Activated T-helper 17 cell treated with anti-CD3 and anti-CD28 coated beads, Interleukin-2, amount 50 U/mL, for 72 hours (primary cell): ENCODE measurements at regions not wholly inside any gene's neighbourhood (a gene's known extent, or its start where the extent isn't known, plus 50 kb on each side); places are given as distances from the start of the nearest gene placed in this dataset.

ENCODE experiments used
- ATAC-seq: fragments of 150-1000 bp; cut with Tn5 transposase; replicated peaks from 2 replicates; pipeline ENCODE4 v1.10.0; 2021; ENCODE audit warnings: mild to moderate bottlenecking, moderate library complexity
- H3K27ac Mint-ChIP-seq: one replicate; pipeline ENCODE4 v1.8.0; 2022; ENCODE audit warnings: mixed read lengths
- H3K27me3 Mint-ChIP-seq: one replicate; pipeline ENCODE4 v1.8.0; 2022; ENCODE audit warnings: mixed read lengths
- H3K36me3 Mint-ChIP-seq: one replicate; pipeline ENCODE4 v1.8.0; 2022; ENCODE audit warnings: low read depth, mild to moderate bottlenecking, mixed read lengths
- H3K4me1 Mint-ChIP-seq: one replicate; pipeline ENCODE4 v1.8.0; 2022; ENCODE audit warnings: mixed read lengths
- H3K4me3 Mint-ChIP-seq: one replicate; pipeline ENCODE4 v1.8.0; 2022; ENCODE audit warnings: mild to moderate bottlenecking, mixed read lengths
- H3K9me3 Mint-ChIP-seq: one replicate; pipeline ENCODE4 v1.8.0; 2022; ENCODE audit warnings: mixed read lengths

GRCh38 chrX:140848800-140849199, 139.2 kb downstream of the LINC00632 start:
- Mint-ChIP-seq H3K27me3 (no peaks in the 10 kb centered on the region), H3K27ac (no peak overlapping the region), H3K36me3 (no peaks in the 10 kb centered on the region), H3K4me3 (no peak overlapping the region), H3K4me1 (no peaks in the 10 kb centered on the region), H3K9me3 (no peaks in the 10 kb centered on the region)
- no peak for ATAC-seq

GRCh38 chrX:140860718-140861117, 141.7 kb upstream of the SPANXB1 start:
- no peaks in the 10 kb centered on the region for H3K36me3 Mint-ChIP-seq

GRCh38 chrX:140866446-140866845, 135.9 kb upstream of the SPANXB1 start:
- no peak overlapping the region for H3K27ac Mint-ChIP-seq
- H3K4me3 Mint-ChIP-seq, result no peak overlapping the region
- no peak for ATAC-seq

More at GRCh38 chrX:140860718-140861117, 141.7 kb upstream of the SPANXB1 start:
- ATAC-seq, result no peak
- H3K4me1 Mint-ChIP-seq, result no peaks in the 10 kb centered on the region
- no peaks in the 10 kb centered on the region for H3K9me3 Mint-ChIP-seq
- no peak overlapping the region for H3K27ac Mint-ChIP-seq
- H3K27me3 Mint-ChIP-seq, result no peaks in the 10 kb centered on the region
- no peak overlapping the region for H3K4me3 Mint-ChIP-seq

GRCh38 chrX:140912606-140913005, 89.8 kb upstream of the SPANXB1 start:
- no peak overlapping the region for H3K4me3 Mint-ChIP-seq
- peaks cover 3% of the 10 kb centered on the region for H3K27me3 Mint-ChIP-seq
- H3K9me3 Mint-ChIP-seq, result peaks cover 4% of the 10 kb centered on the region
- no peaks in the 10 kb centered on the region for H3K36me3 Mint-ChIP-seq
- no peak overlapping the region for H3K27ac Mint-ChIP-seq
- H3K4me1 Mint-ChIP-seq, result peaks cover 8% of the 10 kb centered on the region
- ATAC-seq, result no peak

More at GRCh38 chrX:140866446-140866845, 135.9 kb upstream of the SPANXB1 start:
- Mint-ChIP-seq H3K4me1 (no peaks in the 10 kb centered on the region), H3K27me3 (no peaks in the 10 kb centered on the region), H3K9me3 (no peaks in the 10 kb centered on the region), H3K36me3 (no peaks in the 10 kb centered on the region)

- H3K4me3 Mint-ChIP-seq, result no peak overlapping the region
- peaks cover 15% of the 10 kb centered on the region for H3K4me1 Mint-ChIP-seq
- no peak overlapping the region for H3K27ac Mint-ChIP-seq
- no peak for ATAC-seq
- peaks cover under 1% of the 10 kb centered on the region for H3K9me3 Mint-ChIP-seq
- H3K36me3 Mint-ChIP-seq, result no peaks in the 10 kb centered on the region
- H3K27me3 Mint-ChIP-seq, result peaks cover under 1% of the 10 kb centered on the region
Observed at GRCh38 chrX:140913802-140914501, 88.4 kb upstream of the SPANXB1 start.

GRCh38 chrX:140916872-140917271, 85.5 kb upstream of the SPANXB1 start:
- no peaks in the 10 kb centered on the region for H3K27me3 Mint-ChIP-seq
- H3K4me3 Mint-ChIP-seq, result peak overlapping the region; percentile 80
- H3K27ac Mint-ChIP-seq, result peak overlapping the region; percentile 99
- no peaks in the 10 kb centered on the region for H3K36me3 Mint-ChIP-seq
- H3K4me1 Mint-ChIP-seq, result peaks cover 15% of the 10 kb centered on the region
- no peaks in the 10 kb centered on the region for H3K9me3 Mint-ChIP-seq
- peak; percentile 68 for ATAC-seq

GRCh38 chrX:140917354-140918115, 84.9 kb upstream of the SPANXB1 start:
- peaks cover 15% of the 10 kb centered on the region for H3K4me1 Mint-ChIP-seq
- H3K9me3 Mint-ChIP-seq, result no peaks in the 10 kb centered on the region
- no peaks in the 10 kb centered on the region for H3K36me3 Mint-ChIP-seq
- peak overlapping the region; percentile 80 for H3K4me3 Mint-ChIP-seq
- peak overlapping the region; percentile 99 for H3K27ac Mint-ChIP-seq
- ATAC-seq, result peak; percentile 78
- H3K27me3 Mint-ChIP-seq, result no peaks in the 10 kb centered on the region

- Mint-ChIP-seq H3K4me1 (peaks cover 15% of the 10 kb centered on the region), H3K27ac (peak overlapping the region; percentile 99), H3K36me3 (no peaks in the 10 kb centered on the region), H3K27me3 (no peaks in the 10 kb centered on the region), H3K4me3 (peak overlapping the region; percentile 80), H3K9me3 (no peaks in the 10 kb centered on the region)
- peak; percentile 25 for ATAC-seq
Observed at GRCh38 chrX:140918398-140919038, 83.9 kb upstream of the SPANXB1 start.

- H3K36me3 Mint-ChIP-seq, result no peaks in the 10 kb centered on the region
- peaks cover 15% of the 10 kb centered on the region for H3K4me1 Mint-ChIP-seq
- no peaks in the 10 kb centered on the region for H3K27me3 Mint-ChIP-seq
- H3K9me3 Mint-ChIP-seq, result peaks cover 3% of the 10 kb centered on the region
- ATAC-seq, result no peak
- no peak overlapping the region for H3K4me3 Mint-ChIP-seq
- H3K27ac Mint-ChIP-seq, result no peak overlapping the region
Observed at GRCh38 chrX:140920416-140920815, 82.0 kb upstream of the SPANXB1 start.

- H3K4me1 Mint-ChIP-seq, result peaks cover 1% of the 10 kb centered on the region
- no peak overlapping the region for H3K4me3 Mint-ChIP-seq
- peaks cover 3% of the 10 kb centered on the region for H3K9me3 Mint-ChIP-seq
- no peaks in the 10 kb centered on the region for H3K27me3 Mint-ChIP-seq
- no peak for ATAC-seq
- H3K36me3 Mint-ChIP-seq, result no peaks in the 10 kb centered on the region
- no peak overlapping the region for H3K27ac Mint-ChIP-seq
Observed at GRCh38 chrX:140923118-140923517, 79.3 kb upstream of the SPANXB1 start.

GRCh38 chrX:140928739-140929138, 73.7 kb upstream of the SPANXB1 start:
- ATAC-seq, result no peak
- Mint-ChIP-seq H3K4me1 (no peaks in the 10 kb centered on the region), H3K27me3 (no peaks in the 10 kb centered on the region), H3K4me3 (no peak overlapping the region), H3K36me3 (no peaks in the 10 kb centered on the region), H3K9me3 (peaks cover 3% of the 10 kb centered on the region), H3K27ac (no peak overlapping the region)

GRCh38 chrX:140933016-140933415, 69.4 kb upstream of the SPANXB1 start:
- H3K27ac Mint-ChIP-seq, result no peak overlapping the region
- no peak overlapping the region for H3K4me3 Mint-ChIP-seq
- H3K4me1 Mint-ChIP-seq, result no peaks in the 10 kb centered on the region
- H3K36me3 Mint-ChIP-seq, result no peaks in the 10 kb centered on the region
- no peak for ATAC-seq
- H3K9me3 Mint-ChIP-seq, result no peaks in the 10 kb centered on the region
- peaks cover 4% of the 10 kb centered on the region for H3K27me3 Mint-ChIP-seq

GRCh38 chrX:140933874-140934655, 68.3 kb upstream of the SPANXB1 start:
- Mint-ChIP-seq H3K27ac (no peak overlapping the region), H3K4me1 (no peaks in the 10 kb centered on the region), H3K4me3 (no peak overlapping the region), H3K36me3 (no peaks in the 10 kb centered on the region), H3K9me3 (no peaks in the 10 kb centered on the region), H3K27me3 (peaks cover 4% of the 10 kb centered on the region)
- no peak for ATAC-seq

- H3K9me3 Mint-ChIP-seq, result no peaks in the 10 kb centered on the region
- no peaks in the 10 kb centered on the region for H3K36me3 Mint-ChIP-seq
- ATAC-seq, result no peak
- H3K4me1 Mint-ChIP-seq, result no peaks in the 10 kb centered on the region
- H3K4me3 Mint-ChIP-seq, result no peak overlapping the region
- no peak overlapping the region for H3K27ac Mint-ChIP-seq
- H3K27me3 Mint-ChIP-seq, result peaks cover 4% of the 10 kb centered on the region
Observed at GRCh38 chrX:140943513-140943912, 58.9 kb upstream of the SPANXB1 start.
